Smooth muscle cell (in vitro differentiated cells): ENCODE measurements at regions not wholly inside any gene's neighbourhood (a gene's known extent, or its start where the extent isn't known, plus 50 kb on each side); places are given as distances from the start of the nearest gene placed in this dataset.

Source experiments
- DNase-seq: peaks from one replicate; lab custom pipeline; 2025; ENCODE audit not compliant: unreplicated experiment; lab: John Stamatoyannopoulos, UW
- H2AFZ ChIP-seq: fragments of 200-600 bp; sonication (generic); 2 replicates; pipeline ENCODE4 v1.6.0; 2016; ENCODE audit warnings: antibody characterized with exemption, low read depth, mild to moderate bottlenecking
- H3F3A ChIP-seq: fragments of 200-600 bp; sonication (generic); 2 replicates; pipeline ENCODE4 v1.6.0; 2017; ENCODE audit warnings: antibody characterized with exemption, low read depth
- H3K27ac ChIP-seq: fragments of 200-600 bp; sonication (generic); 2 replicates; pipeline ENCODE4 v1.5.1; 2016; ENCODE audit warnings: low read depth, mild to moderate bottlenecking
- H3K27me3 ChIP-seq: fragments of 200-600 bp; sonication (generic); 2 replicates; pipeline ENCODE4 v1.6.1; 2016; ENCODE audit warnings: low read depth, mild to moderate bottlenecking
- H3K36me3 ChIP-seq: fragments of 200-600 bp; sonication (generic); 2 replicates; pipeline ENCODE4 v1.5.1; 2016; ENCODE audit warnings: low read depth
- H3K4me1 ChIP-seq: fragments of 200-600 bp; sonication (generic); 2 replicates; pipeline ENCODE4 v1.5.1; 2016; ENCODE audit warnings: low read depth
- H3K4me2 ChIP-seq: fragments of 200-600 bp; sonication (generic); 2 replicates; pipeline ENCODE4 v1.6.0; 2016; ENCODE audit warnings: mild to moderate bottlenecking
- H3K4me3 ChIP-seq: fragments of 200-600 bp; sonication (generic); 2 replicates; pipeline ENCODE4 v1.5.1; 2016; ENCODE audit warnings: mild to moderate bottlenecking
- H3K79me2 ChIP-seq: fragments of 200-600 bp; sonication (generic); 2 replicates; pipeline ENCODE4 v1.6.0; 2016; ENCODE audit warnings: low read depth, mild to moderate bottlenecking
- H3K9ac ChIP-seq: fragments of 200-600 bp; sonication (generic); 2 replicates; pipeline ENCODE4 v1.6.0; 2016; ENCODE audit warnings: low read depth
- H3K9me3 ChIP-seq: fragments of 200-600 bp; sonication (generic); replicated peaks from 2 replicates; pipeline ENCODE4 v1.5.1; 2016; ENCODE audit warnings: low read depth
- H4K20me1 ChIP-seq: fragments of 200-600 bp; sonication (generic); 2 replicates; pipeline ENCODE4 v1.6.0; 2016; ENCODE audit warnings: low read depth
- WGBS: methylation state at CpG from one replicate; pipeline ENCODE4 v1.1.7; 2016; ENCODE audit warnings: low lambda C conversion rate; 5-methylcytosine and 5-hydroxymethylcytosine counted together
- TF ChIP-seq, protein P1 (sequence below): fragments of 200-600 bp; sonication (generic); IDR thresholded peaks from 2 replicates; pipeline ENCODE4 v1.5.1; 2017; ENCODE audit warnings: borderline replicate concordance, mild to moderate bottlenecking, antibody characterized with exemption; ENCODE audit not compliant: insufficient read depth, poor library complexity, severe bottlenecking

DNA sequence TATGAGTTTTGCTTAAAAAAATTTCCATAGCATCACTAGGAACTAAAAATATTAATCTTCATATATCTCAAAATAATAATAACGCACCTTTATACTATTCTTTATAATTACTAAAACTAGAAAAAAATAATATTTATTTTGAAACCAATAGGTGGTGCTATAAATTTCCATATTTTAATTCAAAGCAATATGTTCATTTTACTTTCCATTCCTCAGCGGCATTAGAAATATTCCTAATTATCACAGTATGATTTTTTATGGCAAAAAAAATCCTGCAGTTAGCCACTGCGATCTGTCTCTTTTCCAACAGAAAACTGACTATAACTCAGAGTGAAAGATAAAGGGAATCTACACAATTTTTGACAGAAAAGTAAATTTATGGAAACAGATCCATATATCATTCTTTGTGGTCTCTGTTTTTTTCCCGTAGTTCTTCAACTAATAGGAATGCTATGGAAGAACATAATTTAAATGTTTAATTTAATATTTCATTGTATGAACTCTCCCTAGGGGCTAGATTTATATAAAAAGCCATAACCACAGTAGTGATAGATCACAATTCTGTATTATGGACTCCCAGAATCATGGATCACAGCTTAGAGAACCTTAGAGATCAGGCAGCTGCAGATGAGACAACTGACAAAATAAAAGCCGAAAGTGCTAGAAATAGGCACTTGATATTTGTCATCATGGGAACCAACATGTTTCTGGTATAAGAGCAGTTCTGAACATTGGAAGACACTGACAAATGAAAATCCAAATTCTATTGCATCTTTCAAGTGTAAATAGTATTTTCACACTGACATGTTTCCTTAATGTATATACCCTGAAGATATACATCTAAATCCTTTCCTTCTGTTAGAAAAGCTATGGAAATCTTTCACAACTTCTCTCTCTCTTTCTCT lies 167.7 kb upstream of the MPDZ start:
- Histone ChIP-seq H3K4me1 (no peaks in the 10 kb centered on the region), H2AFZ (no peak overlapping the region), H3K27ac (no peak overlapping the region), H3K9ac (no peak overlapping the region), H3K36me3 (no peaks in the 10 kb centered on the region), H3F3A (no peaks in the 10 kb centered on the region), H3K79me2 (no peaks in the 10 kb centered on the region), H3K4me2 (no peak overlapping the region), H3K9me3 (no peaks in the 10 kb centered on the region), H3K27me3 (no peaks in the 10 kb centered on the region), H4K20me1 (no peaks in the 10 kb centered on the region), H3K4me3 (no peak overlapping the region)
- TF ChIP-seq, protein P1, sequence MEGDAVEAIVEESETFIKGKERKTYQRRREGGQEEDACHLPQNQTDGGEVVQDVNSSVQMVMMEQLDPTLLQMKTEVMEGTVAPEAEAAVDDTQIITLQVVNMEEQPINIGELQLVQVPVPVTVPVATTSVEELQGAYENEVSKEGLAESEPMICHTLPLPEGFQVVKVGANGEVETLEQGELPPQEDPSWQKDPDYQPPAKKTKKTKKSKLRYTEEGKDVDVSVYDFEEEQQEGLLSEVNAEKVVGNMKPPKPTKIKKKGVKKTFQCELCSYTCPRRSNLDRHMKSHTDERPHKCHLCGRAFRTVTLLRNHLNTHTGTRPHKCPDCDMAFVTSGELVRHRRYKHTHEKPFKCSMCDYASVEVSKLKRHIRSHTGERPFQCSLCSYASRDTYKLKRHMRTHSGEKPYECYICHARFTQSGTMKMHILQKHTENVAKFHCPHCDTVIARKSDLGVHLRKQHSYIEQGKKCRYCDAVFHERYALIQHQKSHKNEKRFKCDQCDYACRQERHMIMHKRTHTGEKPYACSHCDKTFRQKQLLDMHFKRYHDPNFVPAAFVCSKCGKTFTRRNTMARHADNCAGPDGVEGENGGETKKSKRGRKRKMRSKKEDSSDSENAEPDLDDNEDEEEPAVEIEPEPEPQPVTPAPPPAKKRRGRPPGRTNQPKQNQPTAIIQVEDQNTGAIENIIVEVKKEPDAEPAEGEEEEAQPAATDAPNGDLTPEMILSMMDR: peak; percentile 32
- WGBS: 95% methylated on average over 5 of the region's 5 CpGs
- no peak for DNase-seq

DNA sequence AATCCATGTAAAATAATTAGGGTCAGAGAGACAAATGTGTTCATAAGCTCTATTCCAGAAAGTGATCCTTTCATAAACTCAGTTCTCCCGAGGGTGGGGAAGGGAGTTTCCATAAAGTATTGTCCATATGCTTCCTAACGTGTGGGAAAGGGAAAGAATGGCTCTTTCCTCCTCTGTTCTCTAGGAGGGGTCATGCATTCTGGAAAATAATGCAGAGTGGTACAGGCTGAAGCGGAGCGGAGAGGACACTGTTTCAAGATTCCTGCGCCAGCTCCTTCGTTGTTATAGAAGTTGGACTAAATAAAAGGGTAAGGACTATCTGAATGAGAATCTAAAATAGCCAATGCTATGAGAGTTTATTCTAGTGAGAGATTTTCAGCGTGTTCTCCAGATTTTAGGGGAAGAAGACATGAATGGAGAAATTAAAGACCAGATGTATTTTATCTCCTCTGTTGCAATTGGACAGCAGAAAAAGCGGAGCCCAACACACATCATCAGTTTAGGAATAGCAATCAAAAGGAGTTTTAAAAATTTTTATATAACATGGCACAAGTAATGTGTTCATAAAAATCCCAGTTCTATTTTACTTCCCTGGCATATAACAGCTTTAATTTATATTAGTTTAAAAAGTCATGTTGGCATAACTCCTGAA lies 166.9 kb upstream of the MPDZ start:
- H3K4me3 ChIP-seq: no peak overlapping the region
- H3K9ac ChIP-seq: no peak overlapping the region
- H3K79me2 ChIP-seq: no peaks in the 10 kb centered on the region
- H3K27ac ChIP-seq: no peak overlapping the region
- no peaks in the 10 kb centered on the region for H3K9me3 ChIP-seq
- no peak for DNase-seq
- H3F3A ChIP-seq: no peaks in the 10 kb centered on the region
- H3K4me1 ChIP-seq: no peaks in the 10 kb centered on the region
- WGBS: 97% methylated on average over 8 of the region's 8 CpGs
- H3K27me3 ChIP-seq: no peaks in the 10 kb centered on the region
- TF ChIP-seq, protein P1: no peak
- no peaks in the 10 kb centered on the region for H3K36me3 ChIP-seq
- H2AFZ ChIP-seq: no peak overlapping the region
- H4K20me1 ChIP-seq: no peaks in the 10 kb centered on the region
- H3K4me2 ChIP-seq: no peak overlapping the region

DNA sequence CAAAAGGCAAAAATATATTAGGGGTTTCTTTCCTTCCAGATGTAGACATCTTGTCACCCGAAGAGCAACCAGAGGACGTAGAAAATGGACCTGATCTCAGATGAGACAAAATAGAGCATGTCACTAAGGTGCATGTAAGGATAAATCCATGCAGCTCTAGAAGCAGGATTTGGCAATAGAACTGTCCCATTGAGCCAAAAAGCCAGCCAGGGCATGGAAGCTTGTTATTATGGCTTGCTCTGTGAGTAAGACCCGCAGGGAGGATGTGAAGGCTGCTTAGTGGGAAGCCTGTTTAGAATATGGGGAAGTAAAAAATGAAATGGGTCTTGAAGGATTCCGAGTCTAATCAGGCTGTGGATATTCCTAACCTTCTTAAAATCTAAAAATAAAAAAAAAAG lies 165.6 kb upstream of the MPDZ start:
- WGBS: 90% methylated on average over 4 of the region's 4 CpGs
- Histone ChIP-seq H3K27ac (no peak overlapping the region), H2AFZ (no peak overlapping the region)

More for the DNA sequence above, 165.6 kb upstream of the MPDZ start:
- TF ChIP-seq, protein P1: no peak
- no peaks in the 10 kb centered on the region for H3K79me2 ChIP-seq
- DNase-seq: no peak
- H3K9ac ChIP-seq: no peak overlapping the region
- H3K9me3 ChIP-seq: no peaks in the 10 kb centered on the region
- H4K20me1 ChIP-seq: no peaks in the 10 kb centered on the region
- H3K4me3 ChIP-seq: no peak overlapping the region
- no peaks in the 10 kb centered on the region for H3F3A ChIP-seq
- H3K4me2 ChIP-seq: no peak overlapping the region
- no peaks in the 10 kb centered on the region for H3K36me3 ChIP-seq
- no peaks in the 10 kb centered on the region for H3K4me1 ChIP-seq
- H3K27me3 ChIP-seq: no peaks in the 10 kb centered on the region
